ENCODE measurements at regions not wholly inside any gene's neighbourhood (a gene's known extent, or its start where the extent isn't known, plus 50 kb on each side); places are given as distances from the start of the nearest gene placed in this dataset.
A peak's percentile ranks its signal among the peaks of the same experiment; 100 is the strongest.

DNA sequence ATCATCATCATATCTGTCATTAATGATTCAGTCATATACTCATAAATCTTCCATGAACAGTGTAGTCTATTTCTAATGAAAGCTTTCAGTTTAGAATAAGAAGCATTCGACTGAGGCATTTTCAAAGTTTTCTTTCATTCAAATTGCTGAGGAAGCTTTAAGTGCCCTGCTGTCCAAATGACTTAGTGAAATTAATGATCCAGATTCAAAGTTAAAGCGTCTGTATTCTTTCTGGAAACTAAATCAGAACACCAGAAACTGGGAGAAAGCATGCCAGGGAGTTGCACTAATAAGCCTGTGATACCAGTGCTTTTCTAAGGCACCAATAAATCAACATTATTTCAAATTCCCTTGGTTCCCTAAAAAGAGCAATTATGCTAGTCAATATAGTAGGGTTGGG lies 367.8 kb upstream of the ANO5 start:
- DNase-seq (ENCODE audit: low read depth): no peak

DNA sequence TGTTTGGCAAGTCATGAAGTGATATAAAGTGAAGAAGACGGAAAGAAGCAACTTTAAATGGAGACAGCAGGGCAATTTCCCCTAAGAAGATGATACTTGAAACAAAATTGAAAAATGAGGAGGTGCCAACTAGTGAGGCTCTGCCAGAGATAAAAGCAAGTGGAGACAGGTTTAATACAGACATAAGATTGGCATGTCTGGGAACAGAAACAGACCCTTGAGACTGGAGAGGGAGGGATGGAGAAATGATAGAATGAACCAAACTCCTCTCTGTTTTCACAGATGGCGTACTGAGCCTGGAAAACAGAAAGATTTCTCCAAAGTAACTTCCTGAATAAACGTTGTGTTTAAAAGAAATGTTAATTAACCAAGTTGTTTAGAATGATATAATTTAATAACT lies 354.5 kb upstream of the ANO5 start:
- DNase-seq (ENCODE audit: low read depth): no peak

DNA sequence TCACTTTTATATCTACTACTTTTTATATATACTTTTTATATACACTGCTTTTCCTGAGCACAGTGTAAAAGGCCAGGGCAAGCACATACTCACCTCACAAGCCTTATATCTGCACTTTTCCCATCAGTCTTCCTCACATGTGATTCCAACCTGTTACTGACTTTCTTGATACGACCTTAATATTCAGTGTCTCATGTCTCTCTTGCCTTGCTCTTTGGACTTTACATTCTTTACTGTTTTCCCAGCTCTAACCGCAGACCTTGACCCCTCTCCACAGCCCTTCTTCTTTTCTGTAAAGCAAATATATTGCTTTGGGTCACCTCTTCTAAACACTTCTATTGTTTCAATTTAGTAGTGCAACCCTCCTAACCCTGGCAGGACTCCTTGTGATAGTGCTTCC lies 353.1 kb upstream of the ANO5 start:
- DNase-seq (ENCODE audit: low read depth): no peak

DNA sequence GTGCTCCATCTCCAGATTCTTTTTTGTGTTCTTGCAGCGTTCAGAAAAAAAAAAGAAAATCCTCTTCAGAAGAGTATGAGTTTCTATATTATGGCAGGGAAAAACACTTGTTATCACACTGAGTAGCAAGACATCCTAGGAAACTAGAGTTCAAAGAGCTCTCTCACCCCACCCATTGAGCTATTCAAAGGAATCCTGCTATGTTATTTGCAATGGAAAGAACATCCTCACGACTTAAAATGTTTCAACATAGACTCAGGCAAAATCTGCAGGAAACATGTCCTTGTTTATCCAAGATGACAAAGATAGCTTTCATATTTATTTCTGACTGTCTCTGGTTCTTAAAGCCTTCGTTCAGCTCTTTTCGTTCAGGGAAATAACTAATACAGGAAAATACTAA lies 331.6 kb upstream of the ANO5 start:
- DNase-seq (ENCODE audit: low read depth): no peak

DNA sequence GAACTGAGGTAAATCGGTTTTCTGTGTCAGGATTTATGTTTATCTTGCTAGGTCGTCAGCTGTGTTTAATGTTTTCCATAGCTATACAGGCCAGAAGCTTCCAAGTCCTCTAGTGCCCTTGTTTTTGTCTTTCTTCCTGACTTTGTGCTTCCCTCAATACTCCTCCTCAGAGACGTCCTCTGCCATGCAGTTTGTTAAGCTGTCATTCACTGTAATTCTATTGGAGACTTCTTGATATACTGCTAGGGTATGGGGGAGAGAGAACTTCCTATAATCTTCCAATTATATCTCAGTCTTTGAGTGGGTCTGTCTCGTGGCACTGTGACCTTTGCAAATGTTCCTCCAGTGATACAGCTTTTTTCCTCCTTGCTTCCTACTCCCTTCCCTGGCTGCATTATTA lies 327.3 kb upstream of the ANO5 start:
- DNase-seq (ENCODE audit: low read depth): no peak

DNA sequence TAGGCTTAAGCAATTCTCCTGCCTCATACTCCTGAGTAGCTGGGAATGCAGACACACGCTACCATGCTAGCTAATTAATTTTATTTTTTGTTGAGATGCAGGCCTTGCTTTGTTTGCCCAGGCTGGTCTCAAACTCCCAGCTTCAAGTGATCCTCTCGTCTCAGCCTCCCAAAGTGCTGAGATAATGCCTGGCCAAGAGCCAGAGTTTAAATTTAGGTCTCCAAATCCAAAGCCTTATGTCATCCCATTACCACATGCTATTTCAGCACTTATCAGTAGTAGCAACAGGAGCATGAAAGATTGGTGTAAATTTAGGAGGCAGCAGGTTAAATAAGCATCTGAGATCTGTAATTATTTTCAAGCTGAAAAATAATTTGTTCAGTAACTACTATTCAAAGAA lies 326.1 kb upstream of the ANO5 start:
- no peak for DNase-seq (ENCODE audit: low read depth)

DNA sequence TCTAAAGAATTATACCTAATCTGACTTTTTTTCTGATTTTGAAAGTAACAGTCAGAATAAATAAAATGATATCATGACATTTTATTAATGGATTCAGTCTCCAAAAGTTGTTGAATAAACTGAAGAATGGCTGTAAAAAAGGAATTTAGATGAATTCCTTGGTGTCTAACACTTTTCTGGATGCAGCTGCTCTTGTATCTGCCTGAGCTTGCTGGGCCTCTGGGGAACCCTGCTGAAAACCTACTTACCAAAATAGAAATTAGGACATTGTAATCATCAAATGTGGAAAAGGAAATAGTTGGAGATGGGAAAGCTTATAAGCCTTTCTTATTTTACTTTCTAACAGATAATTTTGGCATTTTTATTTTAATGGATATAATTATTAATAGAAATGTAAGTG lies 315.7 kb upstream of the ANO5 start:
- no peak for DNase-seq (ENCODE audit: low read depth)

DNA sequence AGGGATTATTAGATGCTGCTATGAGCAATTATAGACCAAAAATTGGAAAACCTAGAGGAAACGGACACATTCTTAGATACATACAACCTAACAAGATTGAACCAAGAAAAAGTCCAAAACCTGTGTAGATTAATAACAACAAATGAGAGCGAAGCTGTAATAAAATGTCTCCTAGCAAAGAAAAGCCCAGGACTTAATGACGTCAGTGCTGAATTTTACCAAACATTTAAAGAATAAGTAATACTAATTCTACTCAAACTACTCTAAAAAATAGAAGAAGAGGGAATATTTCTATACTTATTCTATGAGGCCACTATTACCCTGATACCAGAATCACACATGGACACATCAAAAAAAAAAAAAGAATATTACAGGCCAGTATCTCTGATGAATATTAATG lies 309.5 kb upstream of the ANO5 start:
- no peak for DNase-seq (ENCODE audit: low read depth)

DNA sequence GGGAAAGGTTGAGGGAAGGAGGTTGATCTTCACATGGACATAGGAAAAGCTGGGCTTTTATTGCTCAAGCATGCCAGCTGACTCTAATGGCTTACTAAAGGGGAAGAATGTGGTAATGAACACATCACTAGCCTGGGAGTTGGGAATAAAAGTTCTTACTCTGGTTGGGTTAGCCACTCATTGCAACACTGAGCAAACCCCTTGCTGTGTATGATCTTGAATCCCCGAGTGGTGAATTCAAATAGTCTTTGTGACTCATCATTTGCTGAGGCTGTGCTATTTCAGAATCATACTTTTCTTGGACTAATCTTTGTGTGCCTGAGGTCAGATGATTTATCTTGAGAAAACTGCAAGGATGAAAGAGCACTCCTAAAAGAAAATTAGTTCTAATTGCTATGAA lies 304.1 kb upstream of the ANO5 start:
- peak; percentile 94 for DNase-seq (ENCODE audit: low read depth)

DNA sequence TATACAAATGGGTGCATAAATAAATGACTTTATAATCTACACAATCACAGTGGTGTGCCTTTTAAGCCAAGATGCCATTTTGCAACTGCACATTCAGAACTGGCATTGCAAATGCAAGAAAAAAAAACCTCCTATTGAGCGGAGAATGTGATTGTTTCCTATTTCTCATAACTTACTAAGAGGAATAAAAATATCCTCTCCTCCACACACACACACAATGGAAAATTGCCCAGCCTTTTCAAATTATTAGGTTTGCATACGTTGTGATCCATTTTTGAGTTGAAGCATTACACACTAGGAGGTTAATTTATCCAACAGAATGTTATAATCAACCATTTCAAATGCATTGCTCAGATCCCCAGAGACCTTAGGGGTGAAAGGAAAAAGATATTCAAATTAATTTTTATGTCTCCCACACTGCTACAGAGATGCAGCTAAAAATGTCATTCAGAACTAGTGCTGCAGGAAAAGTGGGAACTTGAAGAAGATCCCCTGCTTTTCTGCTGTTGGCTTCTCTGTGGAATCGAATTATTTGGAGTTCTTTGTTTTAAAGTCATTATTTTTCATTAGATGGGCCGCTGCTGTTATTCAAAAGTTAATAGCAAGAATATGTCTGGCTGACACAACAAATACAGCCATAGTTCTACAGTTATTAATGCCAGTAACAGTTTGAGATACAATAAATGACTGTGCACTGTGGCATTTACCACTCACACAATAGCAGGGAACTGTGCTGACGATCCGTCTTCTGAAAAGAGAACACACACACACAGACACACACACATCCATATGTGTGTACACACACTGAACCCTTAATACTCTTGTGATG lies 299.9 kb upstream of the ANO5 start:
- no peak for DNase-seq (ENCODE audit: low read depth)

DNA sequence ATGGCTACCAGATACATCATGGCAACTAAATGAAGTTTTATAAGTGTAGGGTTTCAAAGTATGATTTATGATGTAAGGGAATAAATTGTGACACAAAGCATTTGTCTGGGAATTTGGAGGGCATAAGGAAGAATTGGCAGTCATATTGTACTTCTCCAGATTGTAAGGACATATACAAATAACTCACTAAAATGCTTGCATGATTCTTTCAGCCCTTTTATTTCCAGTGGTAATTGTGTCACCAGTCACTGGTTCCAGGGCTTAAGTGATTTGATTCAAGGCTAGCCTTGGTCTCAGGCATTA lies 299.4 kb upstream of the ANO5 start:
- no peak for DNase-seq (ENCODE audit: low read depth)

DNA sequence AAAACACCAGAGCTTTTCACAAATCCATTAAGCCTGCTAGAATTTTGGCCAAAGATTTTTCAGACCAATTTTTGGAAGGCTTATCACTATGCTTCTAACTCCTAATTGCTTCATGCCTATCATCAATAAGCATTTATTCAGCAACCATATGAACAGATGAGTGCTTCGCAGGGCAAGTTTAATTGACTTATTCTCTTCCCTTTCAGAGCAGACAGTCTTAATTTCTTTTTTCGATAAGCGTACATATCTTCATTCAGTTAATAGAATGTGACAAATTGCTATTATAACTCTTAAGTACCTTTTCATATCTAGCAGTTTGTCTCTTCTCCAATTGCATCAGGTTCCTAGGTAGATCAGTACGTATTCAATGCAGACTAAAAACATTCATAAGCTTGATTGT lies 298.4 kb upstream of the ANO5 start:
- no peak for DNase-seq (ENCODE audit: low read depth)

DNA sequence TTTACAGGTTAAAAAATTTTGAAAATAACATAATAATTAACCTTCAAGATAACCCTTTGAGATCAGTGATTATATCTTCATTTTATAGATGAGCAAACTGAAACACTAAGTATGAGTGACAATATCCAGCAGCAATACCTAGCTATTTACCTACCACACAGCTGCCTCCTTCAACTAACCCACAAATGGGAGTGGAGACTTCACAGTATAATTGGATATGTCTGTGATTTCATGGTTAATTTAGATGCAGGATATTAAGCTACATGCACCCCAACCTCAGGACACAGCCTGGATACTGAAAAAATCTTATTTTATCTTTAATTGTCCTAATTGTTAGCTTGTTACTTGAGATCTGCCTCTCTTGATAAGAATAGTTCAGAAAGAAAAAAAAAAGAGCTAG lies 297.2 kb upstream of the ANO5 start:
- no peak for DNase-seq (ENCODE audit: low read depth)

DNA sequence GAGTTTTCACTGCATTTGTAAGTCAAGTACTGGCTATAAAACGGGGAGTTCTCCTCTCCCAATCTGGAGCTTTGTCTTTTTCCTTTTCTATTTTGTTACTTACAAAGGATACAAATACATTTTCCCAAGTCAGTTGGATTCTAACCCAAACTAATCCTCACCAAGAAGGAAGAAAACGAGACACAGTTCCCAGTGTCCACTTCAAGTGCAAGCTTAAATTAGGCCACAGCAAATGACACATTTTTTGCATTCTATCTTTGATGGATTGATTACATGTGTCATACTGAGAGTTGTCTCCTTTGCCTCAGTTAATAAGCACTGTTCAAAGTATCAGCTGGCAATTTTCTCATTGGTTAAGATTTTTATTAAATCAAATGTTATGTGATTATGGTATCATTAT lies 296.7 kb upstream of the ANO5 start:
- DNase-seq (ENCODE audit: low read depth): no peak

DNA sequence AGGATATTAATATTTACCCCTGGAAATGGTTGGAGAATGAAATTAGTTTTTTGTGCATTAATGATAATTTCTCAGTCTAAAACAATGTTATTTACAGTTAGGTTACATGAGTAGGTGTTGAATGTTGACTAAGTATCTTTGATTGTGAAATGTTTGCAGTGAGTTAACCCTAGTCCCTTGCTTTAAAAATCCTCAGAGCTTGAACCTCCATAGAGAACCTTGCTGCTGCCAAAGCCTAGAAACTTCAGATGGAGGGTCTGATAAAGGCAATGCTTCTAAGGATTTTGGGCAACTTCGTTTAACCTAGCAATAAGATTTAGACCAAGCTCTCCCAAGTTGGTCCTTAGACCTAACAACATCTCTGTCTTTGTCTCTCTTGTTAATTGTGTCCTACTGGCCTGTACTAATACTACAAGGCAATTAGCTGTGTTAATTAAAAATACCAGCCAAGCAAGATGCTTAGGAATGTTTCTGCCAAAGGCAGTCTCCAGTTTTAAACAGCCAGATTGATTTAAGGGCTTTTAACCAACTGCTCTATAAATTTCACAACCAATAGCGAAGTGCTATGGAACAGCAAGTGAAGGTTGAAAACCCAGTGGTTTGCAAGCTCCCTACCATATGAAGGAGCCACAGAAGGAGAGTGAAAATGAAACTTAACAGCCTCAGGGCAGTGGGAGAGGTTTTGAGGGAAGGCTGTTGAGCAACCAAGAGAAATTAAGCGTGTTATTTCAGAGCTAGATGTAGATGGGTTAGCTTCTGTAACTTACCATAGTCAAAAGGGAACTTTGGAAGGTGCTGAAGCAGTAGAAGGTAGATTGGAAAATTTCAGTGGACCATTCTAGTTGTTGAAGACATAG lies 295.9 kb upstream of the ANO5 start:
- peak; percentile 84 for DNase-seq (ENCODE audit: low read depth)

DNA sequence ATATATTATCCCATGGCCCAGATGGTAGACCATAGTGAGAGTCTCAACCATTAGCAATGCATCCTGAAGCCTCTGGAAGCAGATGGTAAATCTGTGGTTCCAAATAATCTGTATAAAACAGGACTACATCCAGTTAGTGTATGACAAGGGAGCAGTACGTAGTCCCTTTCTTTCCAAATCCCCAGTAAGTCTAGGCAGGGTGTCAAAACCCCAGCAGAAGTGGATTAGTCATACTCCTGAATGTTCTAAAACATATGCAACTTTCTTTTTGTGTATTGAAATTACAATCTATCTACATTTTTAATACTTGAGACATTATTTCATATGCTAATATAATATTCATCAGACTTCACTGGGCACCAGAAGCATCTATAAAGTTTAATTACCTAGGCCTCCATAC lies 295.1 kb upstream of the ANO5 start:
- DNase-seq (ENCODE audit: low read depth): no peak

DNA sequence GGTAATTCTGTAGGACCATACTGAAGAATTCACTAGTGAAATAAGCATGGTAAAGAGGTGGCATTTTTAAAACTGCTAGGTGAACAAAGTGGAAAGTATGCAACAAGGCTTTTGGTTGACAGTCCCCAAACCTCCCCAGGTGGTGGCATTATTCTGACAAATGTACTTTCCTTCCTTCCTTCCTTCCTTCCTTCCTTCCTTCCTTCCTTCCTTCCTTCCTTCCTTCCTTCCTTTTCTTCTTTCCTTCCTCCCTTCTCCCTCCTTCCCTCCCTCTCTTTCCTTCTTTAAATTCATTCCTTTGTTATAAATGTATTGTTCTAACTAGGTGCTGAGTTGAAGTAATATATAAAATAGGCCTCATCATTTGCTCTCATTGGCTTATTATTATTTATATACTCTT lies 284.7 kb upstream of the ANO5 start:
- DNase-seq (ENCODE audit: low read depth): no peak

DNA sequence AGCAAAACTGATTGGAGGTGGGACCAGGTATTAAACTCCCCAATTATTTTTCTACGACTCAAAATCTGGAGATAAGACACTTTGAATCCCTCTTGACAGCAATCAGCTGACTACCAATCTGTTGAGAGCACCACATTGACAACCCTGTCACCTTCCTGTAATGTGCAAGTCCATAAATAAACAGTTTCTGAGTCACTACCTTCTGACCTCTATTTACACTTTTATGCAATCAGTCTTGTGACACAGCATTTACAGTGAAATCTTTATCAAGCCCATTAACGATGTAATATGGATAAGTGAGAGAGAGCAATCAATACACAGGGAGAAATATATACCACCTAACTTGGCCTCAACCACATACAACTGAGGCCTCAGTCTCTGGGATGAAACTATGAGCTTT lies 283.7 kb upstream of the ANO5 start:
- peak; percentile 52 for DNase-seq (ENCODE audit: low read depth)

DNA sequence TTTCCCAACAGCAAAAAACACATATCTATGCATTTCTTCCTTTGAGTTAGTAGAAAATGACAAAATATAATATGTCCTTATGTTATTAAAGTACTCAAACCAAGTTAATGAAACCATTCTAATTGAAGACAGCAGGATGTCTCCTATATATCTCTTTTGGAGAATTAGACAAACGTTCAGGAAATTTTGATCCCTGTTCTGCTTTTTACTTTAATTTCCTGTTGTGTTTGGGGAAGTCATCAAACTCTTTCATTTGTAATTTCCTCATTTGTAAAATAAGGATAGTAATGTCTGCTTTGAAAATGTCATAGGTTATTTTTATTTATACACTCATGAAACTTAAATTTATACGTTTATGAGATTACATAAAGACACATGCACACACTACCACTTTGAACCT lies 281.8 kb upstream of the ANO5 start:
- no peak for DNase-seq (ENCODE audit: low read depth)

DNA sequence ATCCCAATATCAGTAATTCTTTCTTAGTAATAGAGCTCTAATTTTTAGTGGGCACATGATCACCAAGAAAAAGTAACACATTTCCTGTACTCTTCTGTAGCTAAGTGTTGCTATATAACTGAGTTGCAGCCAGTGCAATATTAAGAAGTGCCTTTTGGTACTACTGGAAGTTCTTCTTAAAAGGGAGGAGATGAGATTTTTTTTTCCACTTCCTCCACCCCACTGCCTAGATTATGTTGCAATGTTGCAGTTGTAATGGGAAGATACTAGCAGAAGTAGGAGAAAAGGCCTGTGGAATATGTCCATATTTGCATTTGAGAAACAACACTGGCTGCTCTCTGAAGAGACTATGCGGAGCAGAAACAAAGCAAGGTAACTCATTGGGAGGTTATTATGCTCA lies 280.6 kb upstream of the ANO5 start:
- no peak for DNase-seq (ENCODE audit: low read depth)

DNA sequence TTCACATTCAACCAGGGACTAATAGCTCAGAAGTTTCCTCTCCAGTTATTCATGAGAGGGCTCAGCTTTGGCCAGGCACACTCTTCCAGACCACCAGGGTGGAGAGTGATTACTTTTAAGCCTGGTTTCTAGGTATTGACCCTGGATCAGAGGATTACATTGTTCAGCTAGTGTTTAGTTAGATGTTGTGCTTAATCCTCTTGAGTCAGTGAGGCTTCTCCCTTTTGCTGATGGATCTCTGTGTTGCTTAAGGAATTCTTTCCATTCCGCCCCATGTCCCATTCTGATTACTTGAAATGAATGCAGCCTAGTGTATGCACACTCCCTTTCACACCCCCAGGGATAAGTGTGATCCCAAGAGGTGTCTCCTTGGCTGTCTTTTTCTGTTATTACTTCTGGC lies 271.7 kb upstream of the ANO5 start:
- DNase-seq (ENCODE audit: low read depth): no peak

DNA sequence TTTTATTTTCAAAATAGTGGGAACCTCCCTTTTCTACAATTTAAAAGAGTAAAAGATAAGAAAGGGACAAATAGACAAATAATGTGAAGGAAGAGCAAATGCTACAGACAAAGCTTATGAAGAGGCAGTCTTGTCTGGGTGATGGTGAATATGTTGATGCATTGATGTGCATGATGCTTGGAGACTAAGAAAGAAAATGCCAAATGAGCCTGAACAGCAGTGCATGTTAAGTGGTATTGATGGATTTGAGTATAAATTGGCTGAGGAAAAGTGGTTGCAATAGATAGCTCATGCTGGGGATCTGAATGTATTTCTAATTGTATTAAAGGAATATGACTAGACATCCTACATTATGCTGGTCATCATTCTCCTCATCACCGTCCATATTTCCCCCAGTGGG lies 268.6 kb upstream of the ANO5 start:
- DNase-seq (ENCODE audit: low read depth): no peak

DNA sequence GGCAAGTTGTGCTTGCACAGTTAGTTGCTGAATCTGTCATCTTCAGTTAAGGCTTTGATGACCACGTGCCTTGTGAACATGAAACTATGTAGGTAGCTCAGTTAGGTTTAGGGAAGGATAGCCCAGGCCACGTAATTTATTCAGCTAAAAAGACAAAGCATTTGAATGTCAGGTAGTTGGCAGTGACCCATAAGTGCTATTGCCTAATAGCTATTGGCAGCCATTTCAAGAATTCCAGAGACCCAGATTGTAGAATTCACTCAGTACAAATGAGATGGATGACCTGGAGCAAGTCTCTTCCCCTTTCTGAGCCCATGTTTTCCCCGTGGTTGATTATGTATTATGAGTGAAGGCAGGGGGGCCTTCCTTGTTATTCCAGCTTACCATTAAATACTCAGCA lies 265.3 kb upstream of the ANO5 start:
- peak; percentile 65 for DNase-seq (ENCODE audit: low read depth)

DNA sequence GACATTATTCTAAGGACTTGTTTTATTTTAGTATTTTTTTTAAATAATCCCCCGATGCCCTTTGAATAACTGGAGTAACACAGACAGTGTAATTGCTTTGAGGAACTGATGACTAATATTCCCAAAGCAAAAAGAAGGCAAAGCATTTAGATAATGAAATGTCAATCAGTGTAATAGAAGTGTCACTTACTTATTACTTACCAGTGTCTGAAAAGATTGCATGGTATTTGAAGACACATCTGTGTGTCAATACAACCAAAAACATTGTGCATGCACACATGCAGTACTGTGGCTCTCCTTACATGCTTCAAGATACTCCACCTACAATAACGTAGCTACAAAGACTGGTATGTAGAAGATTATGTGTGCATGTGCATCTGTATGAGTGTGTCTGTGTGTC lies 264.0 kb upstream of the ANO5 start:
- no peak for DNase-seq (ENCODE audit: low read depth)
